WTC11 (cell line): ENCODE measurements at regions not wholly inside any gene's neighbourhood (a gene's known extent, or its start where the extent isn't known, plus 50 kb on each side); places are given as distances from the start of the nearest gene placed in this dataset.

Source experiments
- ATAC-seq: fragments of 200-7000 bp; cut with Tn5 transposase; 2 replicates; pipeline ENCODE4 v1.10.0; 2021; ENCODE audit warnings: mild to moderate bottlenecking, moderate library complexity
- CTCF ChIA-PET: fragments of 300-600 bp; sonication (Branson Sonifier 250); formaldehyde crosslinking; loops from one replicate; lab custom pipeline; 2021; ENCODE audit warnings: antibody characterized with exemption; lab: Charles Lee
- POLR2A ChIA-PET: fragments of 350-600 bp; sonication (Branson Sonifier 250); formaldehyde crosslinking; loops from one replicate; lab custom pipeline; 2021; ENCODE audit warnings: antibody characterized with exemption; lab: Charles Lee
- DNase-seq: peaks from one replicate; pipeline ENCODE4 v3.0.0; 2021; ENCODE audit warnings: low spot score
- H3K27ac Mint-ChIP-seq: 2 replicates; pipeline ENCODE4 v1.8.0; 2021; ENCODE audit warnings: mixed read lengths
- H3K27me3 Mint-ChIP-seq: 2 replicates; pipeline ENCODE4 v1.8.0; 2021; ENCODE audit warnings: low read depth, mild to moderate bottlenecking, moderate library complexity, mixed read lengths
- H3K36me3 Mint-ChIP-seq: 2 replicates; pipeline ENCODE4 v1.8.0; 2021; ENCODE audit warnings: mixed read lengths
- H3K4me1 Mint-ChIP-seq: 2 replicates; pipeline ENCODE4 v1.8.0; 2022; ENCODE audit warnings: mixed read lengths
- H3K4me3 Mint-ChIP-seq: 2 replicates; pipeline ENCODE4 v1.8.0; 2021; ENCODE audit warnings: mild to moderate bottlenecking, moderate library complexity, mixed read lengths
- H3K9me3 Mint-ChIP-seq: 2 replicates; pipeline ENCODE4 v1.8.0; 2021; ENCODE audit warnings: mixed read lengths
- ATF1 ChIP-seq: sonication (generic); formaldehyde crosslinking; IDR thresholded peaks from 2 replicates; pipeline ENCODE4 v1.8.1; 2023; ENCODE audit warnings: mild to moderate bottlenecking, moderate library complexity, missing genetic modification reagents
- CBFB ChIP-seq: sonication (generic); formaldehyde crosslinking; IDR thresholded peaks from 2 replicates; pipeline ENCODE4 v1.8.1; 2022; ENCODE audit warnings: mild to moderate bottlenecking, low read depth, missing genetic modification reagents
- EMX1 ChIP-seq: fragments of 250-450 bp; sonication (Bioruptor Pico); IDR thresholded peaks from 2 replicates; pipeline ENCODE4 v1.8.0; 2021; ENCODE audit warnings: mild to moderate bottlenecking
- ETV6 ChIP-seq: sonication (generic); formaldehyde crosslinking; IDR thresholded peaks from 2 replicates; pipeline ENCODE4 v1.8.1; 2022; ENCODE audit warnings: mild to moderate bottlenecking, missing genetic modification reagents
- MYBL2 ChIP-seq: sonication (generic); formaldehyde crosslinking; IDR thresholded peaks from 2 replicates; pipeline ENCODE4 v1.8.1; 2023; ENCODE audit warnings: mild to moderate bottlenecking, moderate library complexity, missing genetic modification reagents
- NR3C1 ChIP-seq: sonication (generic); formaldehyde crosslinking; conservative IDR thresholded peaks from 2 replicates; pipeline ENCODE4 v1.8.1; 2023; ENCODE audit warnings: low read depth, mild to moderate bottlenecking, missing genetic modification reagents
- TCF7 ChIP-seq: sonication (generic); formaldehyde crosslinking; IDR thresholded peaks from 2 replicates; pipeline ENCODE4 v1.8.0; 2022; ENCODE audit warnings: mild to moderate bottlenecking, low read depth, missing genetic modification reagents, moderate library complexity
- ZNF121 ChIP-seq: sonication (generic); formaldehyde crosslinking; IDR thresholded peaks from 2 replicates; pipeline ENCODE4 v1.8.0; 2023; ENCODE audit warnings: missing genetic modification reagents
- ZNF219 ChIP-seq: sonication (generic); formaldehyde crosslinking; IDR thresholded peaks from 2 replicates; pipeline ENCODE4 v1.8.0; 2023; ENCODE audit warnings: missing genetic modification reagents, mild to moderate bottlenecking, borderline replicate concordance
- ZNF396 ChIP-seq: fragments of 250-450 bp; sonication (Bioruptor Pico); IDR thresholded peaks from 2 replicates; pipeline ENCODE4 v1.8.0; 2021; ENCODE audit warnings: mild to moderate bottlenecking, moderate library complexity, borderline replicate concordance
- TF ChIP-seq, protein P1 (sequence below): sonication (generic); formaldehyde crosslinking; IDR thresholded peaks from 2 replicates; pipeline ENCODE4 v1.8.1; 2023; ENCODE audit warnings: mild to moderate bottlenecking, missing genetic modification reagents, moderate library complexity
- TF ChIP-seq, protein P2 (sequence below): sonication (generic); formaldehyde crosslinking; IDR thresholded peaks from 2 replicates; pipeline ENCODE4 v1.8.0; 2023; ENCODE audit warnings: missing genetic modification reagents, mild to moderate bottlenecking, borderline replicate concordance
- TF ChIP-seq, protein P3 (sequence below): sonication (generic); formaldehyde crosslinking; IDR thresholded peaks from 2 replicates; pipeline ENCODE4 v1.8.1; 2022; ENCODE audit warnings: low read depth, missing genetic modification reagents, borderline replicate concordance
- TF ChIP-seq, protein P4 (sequence below): fragments of 250-450 bp; sonication (Bioruptor Pico); IDR thresholded peaks from 2 replicates; pipeline ENCODE4 v1.9.0; 2021; ENCODE audit warnings: moderate library complexity, mild to moderate bottlenecking, inconsistent platforms, borderline replicate concordance
- TF ChIP-seq, protein P5 (sequence below): sonication (generic); formaldehyde crosslinking; IDR thresholded peaks from 2 replicates; pipeline ENCODE4 v1.8.1; 2022; ENCODE audit warnings: low read depth, mild to moderate bottlenecking, moderate library complexity, missing genetic modification reagents, borderline replicate concordance
- TF ChIP-seq, protein P6 (sequence below): fragments of 250-450 bp; sonication (Bioruptor Pico); IDR thresholded peaks from 2 replicates; pipeline ENCODE4 v1.8.0; 2021; ENCODE audit warnings: mild to moderate bottlenecking
- TF ChIP-seq, protein P7 (sequence below): sonication (generic); formaldehyde crosslinking; IDR thresholded peaks from 2 replicates; pipeline ENCODE4 v1.8.0; 2022; ENCODE audit warnings: mild to moderate bottlenecking, missing genetic modification reagents
- TF ChIP-seq, protein P8 (sequence below): fragments of 250-450 bp; sonication (Bioruptor Pico); IDR thresholded peaks from 2 replicates; pipeline ENCODE4 v1.9.0; 2021; ENCODE audit warnings: mild to moderate bottlenecking, borderline replicate concordance

DNA sequence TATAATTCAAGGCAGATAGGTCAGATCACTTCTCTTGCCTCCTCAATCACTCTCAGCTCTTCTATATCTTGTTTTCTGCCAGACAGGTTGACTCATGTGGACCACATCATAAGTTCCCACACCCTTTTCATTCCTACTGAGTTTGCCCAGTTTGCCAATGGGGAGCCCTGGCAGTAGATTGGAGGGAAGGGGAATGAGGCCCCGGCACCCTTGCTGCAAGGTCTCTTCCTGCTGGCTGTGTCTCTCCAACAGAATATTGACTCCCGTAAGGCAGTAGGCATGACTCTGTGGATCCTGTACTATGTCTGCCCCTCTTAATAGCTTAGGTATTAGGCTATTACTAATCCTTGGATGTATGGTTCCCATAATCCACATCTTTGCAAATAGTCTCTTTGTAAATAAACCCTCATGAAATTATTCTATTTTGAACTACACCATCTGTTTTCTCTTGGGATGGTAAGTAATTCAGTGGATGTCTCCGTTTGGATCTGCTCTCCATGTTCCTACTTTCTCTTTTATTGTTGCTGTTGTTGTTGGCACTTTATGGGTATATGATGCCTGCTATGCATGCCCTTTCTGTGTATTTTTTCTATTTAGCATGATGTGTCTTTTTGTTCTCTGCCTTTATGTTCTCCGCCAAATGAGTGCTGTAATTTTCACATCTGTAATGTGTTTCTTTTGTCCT, 65.5 kb upstream of the DCBLD2 start:
- H3K27ac Mint-ChIP-seq = no peak overlapping the region
- TF ChIP-seq, protein P1, sequence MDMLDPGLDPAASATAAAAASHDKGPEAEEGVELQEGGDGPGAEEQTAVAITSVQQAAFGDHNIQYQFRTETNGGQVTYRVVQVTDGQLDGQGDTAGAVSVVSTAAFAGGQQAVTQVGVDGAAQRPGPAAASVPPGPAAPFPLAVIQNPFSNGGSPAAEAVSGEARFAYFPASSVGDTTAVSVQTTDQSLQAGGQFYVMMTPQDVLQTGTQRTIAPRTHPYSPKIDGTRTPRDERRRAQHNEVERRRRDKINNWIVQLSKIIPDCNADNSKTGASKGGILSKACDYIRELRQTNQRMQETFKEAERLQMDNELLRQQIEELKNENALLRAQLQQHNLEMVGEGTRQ (CRISPR knock-in tag) = no peak
- TF ChIP-seq ETV6 (CRISPR knock-in tag) (no peak), ZNF219 (CRISPR knock-in tag) (no peak), TCF7 (no peak), ZNF121 (CRISPR knock-in tag) (no peak), ATF1 (CRISPR knock-in tag) (no peak), EMX1 (no peak), CBFB (CRISPR knock-in tag) (no peak)
- TF ChIP-seq, protein P2, sequence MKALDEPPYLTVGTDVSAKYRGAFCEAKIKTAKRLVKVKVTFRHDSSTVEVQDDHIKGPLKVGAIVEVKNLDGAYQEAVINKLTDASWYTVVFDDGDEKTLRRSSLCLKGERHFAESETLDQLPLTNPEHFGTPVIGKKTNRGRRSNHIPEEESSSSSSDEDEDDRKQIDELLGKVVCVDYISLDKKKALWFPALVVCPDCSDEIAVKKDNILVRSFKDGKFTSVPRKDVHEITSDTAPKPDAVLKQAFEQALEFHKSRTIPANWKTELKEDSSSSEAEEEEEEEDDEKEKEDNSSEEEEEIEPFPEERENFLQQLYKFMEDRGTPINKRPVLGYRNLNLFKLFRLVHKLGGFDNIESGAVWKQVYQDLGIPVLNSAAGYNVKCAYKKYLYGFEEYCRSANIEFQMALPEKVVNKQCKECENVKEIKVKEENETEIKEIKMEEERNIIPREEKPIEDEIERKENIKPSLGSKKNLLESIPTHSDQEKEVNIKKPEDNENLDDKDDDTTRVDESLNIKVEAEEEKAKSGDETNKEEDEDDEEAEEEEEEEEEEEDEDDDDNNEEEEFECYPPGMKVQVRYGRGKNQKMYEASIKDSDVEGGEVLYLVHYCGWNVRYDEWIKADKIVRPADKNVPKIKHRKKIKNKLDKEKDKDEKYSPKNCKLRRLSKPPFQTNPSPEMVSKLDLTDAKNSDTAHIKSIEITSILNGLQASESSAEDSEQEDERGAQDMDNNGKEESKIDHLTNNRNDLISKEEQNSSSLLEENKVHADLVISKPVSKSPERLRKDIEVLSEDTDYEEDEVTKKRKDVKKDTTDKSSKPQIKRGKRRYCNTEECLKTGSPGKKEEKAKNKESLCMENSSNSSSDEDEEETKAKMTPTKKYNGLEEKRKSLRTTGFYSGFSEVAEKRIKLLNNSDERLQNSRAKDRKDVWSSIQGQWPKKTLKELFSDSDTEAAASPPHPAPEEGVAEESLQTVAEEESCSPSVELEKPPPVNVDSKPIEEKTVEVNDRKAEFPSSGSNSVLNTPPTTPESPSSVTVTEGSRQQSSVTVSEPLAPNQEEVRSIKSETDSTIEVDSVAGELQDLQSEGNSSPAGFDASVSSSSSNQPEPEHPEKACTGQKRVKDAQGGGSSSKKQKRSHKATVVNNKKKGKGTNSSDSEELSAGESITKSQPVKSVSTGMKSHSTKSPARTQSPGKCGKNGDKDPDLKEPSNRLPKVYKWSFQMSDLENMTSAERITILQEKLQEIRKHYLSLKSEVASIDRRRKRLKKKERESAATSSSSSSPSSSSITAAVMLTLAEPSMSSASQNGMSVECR = no peak
- TF ChIP-seq, protein P3, sequence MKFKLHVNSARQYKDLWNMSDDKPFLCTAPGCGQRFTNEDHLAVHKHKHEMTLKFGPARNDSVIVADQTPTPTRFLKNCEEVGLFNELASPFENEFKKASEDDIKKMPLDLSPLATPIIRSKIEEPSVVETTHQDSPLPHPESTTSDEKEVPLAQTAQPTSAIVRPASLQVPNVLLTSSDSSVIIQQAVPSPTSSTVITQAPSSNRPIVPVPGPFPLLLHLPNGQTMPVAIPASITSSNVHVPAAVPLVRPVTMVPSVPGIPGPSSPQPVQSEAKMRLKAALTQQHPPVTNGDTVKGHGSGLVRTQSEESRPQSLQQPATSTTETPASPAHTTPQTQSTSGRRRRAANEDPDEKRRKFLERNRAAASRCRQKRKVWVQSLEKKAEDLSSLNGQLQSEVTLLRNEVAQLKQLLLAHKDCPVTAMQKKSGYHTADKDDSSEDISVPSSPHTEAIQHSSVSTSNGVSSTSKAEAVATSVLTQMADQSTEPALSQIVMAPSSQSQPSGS = no peak
- TF ChIP-seq, protein P4, sequence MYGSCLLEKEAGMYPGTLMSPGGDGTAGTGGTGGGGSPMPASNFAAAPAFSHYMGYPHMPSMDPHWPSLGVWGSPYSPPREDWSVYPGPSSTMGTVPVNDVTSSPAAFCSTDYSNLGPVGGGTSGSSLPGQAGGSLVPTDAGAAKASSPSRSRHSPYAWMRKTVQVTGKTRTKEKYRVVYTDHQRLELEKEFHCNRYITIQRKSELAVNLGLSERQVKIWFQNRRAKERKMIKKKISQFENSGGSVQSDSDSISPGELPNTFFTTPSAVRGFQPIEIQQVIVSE (CRISPR knock-in tag) = no peak
- TF ChIP-seq, protein P5, sequence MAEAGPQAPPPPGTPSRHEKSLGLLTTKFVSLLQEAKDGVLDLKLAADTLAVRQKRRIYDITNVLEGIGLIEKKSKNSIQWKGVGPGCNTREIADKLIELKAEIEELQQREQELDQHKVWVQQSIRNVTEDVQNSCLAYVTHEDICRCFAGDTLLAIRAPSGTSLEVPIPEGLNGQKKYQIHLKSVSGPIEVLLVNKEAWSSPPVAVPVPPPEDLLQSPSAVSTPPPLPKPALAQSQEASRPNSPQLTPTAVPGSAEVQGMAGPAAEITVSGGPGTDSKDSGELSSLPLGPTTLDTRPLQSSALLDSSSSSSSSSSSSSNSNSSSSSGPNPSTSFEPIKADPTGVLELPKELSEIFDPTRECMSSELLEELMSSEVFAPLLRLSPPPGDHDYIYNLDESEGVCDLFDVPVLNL (CRISPR knock-in tag) = no peak
- TF ChIP-seq, protein P6, sequence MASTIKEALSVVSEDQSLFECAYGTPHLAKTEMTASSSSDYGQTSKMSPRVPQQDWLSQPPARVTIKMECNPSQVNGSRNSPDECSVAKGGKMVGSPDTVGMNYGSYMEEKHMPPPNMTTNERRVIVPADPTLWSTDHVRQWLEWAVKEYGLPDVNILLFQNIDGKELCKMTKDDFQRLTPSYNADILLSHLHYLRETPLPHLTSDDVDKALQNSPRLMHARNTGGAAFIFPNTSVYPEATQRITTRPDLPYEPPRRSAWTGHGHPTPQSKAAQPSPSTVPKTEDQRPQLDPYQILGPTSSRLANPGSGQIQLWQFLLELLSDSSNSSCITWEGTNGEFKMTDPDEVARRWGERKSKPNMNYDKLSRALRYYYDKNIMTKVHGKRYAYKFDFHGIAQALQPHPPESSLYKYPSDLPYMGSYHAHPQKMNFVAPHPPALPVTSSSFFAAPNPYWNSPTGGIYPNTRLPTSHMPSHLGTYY (CRISPR knock-in tag) = no peak
- ChIA-PET CTCF (no interaction called here), POLR2A (no interaction called here)
- ATAC-seq = no peak
- no peak for DNase-seq
- H3K9me3 Mint-ChIP-seq = no peaks in the 10 kb centered on the region
- no peaks in the 10 kb centered on the region for H3K36me3 Mint-ChIP-seq
- H3K27me3 Mint-ChIP-seq = no peaks in the 10 kb centered on the region
- H3K4me1 Mint-ChIP-seq = no peaks in the 10 kb centered on the region
- no peak overlapping the region for H3K4me3 Mint-ChIP-seq

DNA sequence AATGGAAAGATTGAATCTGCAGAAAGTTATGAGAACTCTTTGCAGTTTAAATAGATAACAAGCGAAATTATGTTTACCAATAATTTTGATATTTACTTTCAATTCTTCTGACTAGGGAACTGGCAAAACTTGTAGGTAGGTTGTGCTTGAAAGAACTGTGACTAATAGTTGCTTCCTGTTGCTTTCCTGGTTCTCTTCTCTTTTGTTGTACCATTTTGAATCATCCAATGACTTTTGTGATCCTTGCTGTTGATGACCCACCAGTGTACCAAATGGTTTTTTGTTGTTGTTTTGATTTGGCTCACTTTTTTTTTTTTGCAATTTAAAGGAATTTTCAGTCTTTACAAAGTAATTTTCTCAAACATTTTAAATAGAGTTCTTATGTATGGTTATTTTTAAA, 64.9 kb upstream of the DCBLD2 start:
- no peak overlapping the region for H3K27ac Mint-ChIP-seq
- DNase-seq = no peak
- H3K4me1 Mint-ChIP-seq = no peaks in the 10 kb centered on the region
- ChIA-PET POLR2A (no interaction called here), CTCF (no interaction called here)
- H3K4me3 Mint-ChIP-seq = no peak overlapping the region
- no peaks in the 10 kb centered on the region for H3K27me3 Mint-ChIP-seq
- ATAC-seq = no peak
- H3K36me3 Mint-ChIP-seq = no peaks in the 10 kb centered on the region
- no peaks in the 10 kb centered on the region for H3K9me3 Mint-ChIP-seq
- TF ChIP-seq, protein P6 (CRISPR knock-in tag) = no peak
- TF ChIP-seq NR3C1 = no peak
- TF ChIP-seq ZNF396 = no peak
- TF ChIP-seq, protein P7, sequence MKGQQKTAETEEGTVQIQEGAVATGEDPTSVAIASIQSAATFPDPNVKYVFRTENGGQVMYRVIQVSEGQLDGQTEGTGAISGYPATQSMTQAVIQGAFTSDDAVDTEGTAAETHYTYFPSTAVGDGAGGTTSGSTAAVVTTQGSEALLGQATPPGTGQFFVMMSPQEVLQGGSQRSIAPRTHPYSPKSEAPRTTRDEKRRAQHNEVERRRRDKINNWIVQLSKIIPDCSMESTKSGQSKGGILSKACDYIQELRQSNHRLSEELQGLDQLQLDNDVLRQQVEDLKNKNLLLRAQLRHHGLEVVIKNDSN = no peak
- no peak for TF ChIP-seq MYBL2
- TF ChIP-seq, protein P8, sequence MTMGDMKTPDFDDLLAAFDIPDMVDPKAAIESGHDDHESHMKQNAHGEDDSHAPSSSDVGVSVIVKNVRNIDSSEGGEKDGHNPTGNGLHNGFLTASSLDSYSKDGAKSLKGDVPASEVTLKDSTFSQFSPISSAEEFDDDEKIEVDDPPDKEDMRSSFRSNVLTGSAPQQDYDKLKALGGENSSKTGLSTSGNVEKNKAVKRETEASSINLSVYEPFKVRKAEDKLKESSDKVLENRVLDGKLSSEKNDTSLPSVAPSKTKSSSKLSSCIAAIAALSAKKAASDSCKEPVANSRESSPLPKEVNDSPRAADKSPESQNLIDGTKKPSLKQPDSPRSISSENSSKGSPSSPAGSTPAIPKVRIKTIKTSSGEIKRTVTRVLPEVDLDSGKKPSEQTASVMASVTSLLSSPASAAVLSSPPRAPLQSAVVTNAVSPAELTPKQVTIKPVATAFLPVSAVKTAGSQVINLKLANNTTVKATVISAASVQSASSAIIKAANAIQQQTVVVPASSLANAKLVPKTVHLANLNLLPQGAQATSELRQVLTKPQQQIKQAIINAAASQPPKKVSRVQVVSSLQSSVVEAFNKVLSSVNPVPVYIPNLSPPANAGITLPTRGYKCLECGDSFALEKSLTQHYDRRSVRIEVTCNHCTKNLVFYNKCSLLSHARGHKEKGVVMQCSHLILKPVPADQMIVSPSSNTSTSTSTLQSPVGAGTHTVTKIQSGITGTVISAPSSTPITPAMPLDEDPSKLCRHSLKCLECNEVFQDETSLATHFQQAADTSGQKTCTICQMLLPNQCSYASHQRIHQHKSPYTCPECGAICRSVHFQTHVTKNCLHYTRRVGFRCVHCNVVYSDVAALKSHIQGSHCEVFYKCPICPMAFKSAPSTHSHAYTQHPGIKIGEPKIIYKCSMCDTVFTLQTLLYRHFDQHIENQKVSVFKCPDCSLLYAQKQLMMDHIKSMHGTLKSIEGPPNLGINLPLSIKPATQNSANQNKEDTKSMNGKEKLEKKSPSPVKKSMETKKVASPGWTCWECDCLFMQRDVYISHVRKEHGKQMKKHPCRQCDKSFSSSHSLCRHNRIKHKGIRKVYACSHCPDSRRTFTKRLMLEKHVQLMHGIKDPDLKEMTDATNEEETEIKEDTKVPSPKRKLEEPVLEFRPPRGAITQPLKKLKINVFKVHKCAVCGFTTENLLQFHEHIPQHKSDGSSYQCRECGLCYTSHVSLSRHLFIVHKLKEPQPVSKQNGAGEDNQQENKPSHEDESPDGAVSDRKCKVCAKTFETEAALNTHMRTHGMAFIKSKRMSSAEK = no peak
